ENCODE measurements at regions not wholly inside any gene's neighbourhood (a gene's known extent, or its start where the extent isn't known, plus 50 kb on each side); places are given as distances from the start of the nearest gene placed in this dataset.
"Not testable (repeated sequence)": the region's sequence is repeated elsewhere in the genome, so short reads cannot be mapped to it uniquely, and the experiment has no call there.

DNA sequence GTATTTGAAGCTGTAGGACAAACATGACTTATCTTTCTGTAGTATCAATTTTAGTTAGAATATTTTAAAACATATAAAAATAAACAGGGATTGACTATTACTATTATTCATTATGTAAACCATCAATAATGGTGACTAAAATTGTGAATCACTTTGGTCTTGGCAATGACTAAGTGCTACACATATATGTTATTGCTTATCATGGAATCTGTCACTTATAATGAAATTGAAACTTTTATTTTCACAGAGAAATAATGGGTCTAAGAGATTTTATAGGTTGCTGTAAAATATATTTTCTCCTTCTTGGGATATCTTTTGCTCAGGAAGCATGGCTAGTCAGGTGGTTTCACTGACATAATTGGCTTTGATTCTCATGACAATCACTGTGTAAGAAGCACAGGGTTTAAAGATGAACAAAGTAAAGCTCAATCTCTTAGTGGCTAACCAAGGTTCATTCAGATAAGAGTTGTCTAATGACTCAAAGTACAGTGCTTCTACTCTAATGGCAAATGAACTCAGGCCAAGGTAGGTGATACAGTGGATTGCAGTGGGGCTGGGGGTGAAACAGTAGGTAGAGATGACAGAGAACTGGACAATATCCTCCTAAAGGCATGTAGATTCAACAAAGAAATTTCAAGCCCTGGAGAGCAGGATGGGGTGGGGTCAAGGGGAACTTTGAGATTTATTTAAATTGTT, 98.6 kb upstream of the FANCL start:
- DNase-seq (ENCODE audit: low read depth): no peak
- TF ChIP-seq, protein P1, sequence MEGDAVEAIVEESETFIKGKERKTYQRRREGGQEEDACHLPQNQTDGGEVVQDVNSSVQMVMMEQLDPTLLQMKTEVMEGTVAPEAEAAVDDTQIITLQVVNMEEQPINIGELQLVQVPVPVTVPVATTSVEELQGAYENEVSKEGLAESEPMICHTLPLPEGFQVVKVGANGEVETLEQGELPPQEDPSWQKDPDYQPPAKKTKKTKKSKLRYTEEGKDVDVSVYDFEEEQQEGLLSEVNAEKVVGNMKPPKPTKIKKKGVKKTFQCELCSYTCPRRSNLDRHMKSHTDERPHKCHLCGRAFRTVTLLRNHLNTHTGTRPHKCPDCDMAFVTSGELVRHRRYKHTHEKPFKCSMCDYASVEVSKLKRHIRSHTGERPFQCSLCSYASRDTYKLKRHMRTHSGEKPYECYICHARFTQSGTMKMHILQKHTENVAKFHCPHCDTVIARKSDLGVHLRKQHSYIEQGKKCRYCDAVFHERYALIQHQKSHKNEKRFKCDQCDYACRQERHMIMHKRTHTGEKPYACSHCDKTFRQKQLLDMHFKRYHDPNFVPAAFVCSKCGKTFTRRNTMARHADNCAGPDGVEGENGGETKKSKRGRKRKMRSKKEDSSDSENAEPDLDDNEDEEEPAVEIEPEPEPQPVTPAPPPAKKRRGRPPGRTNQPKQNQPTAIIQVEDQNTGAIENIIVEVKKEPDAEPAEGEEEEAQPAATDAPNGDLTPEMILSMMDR (IDR thresholded peaks at IDR 0.05; ENCODE audit: low read depth, low read length, missing control alignments): no peak
- no peak overlapping the region for H3K4me3 ChIP-seq (ENCODE audit: low read depth, low read length)

DNA sequence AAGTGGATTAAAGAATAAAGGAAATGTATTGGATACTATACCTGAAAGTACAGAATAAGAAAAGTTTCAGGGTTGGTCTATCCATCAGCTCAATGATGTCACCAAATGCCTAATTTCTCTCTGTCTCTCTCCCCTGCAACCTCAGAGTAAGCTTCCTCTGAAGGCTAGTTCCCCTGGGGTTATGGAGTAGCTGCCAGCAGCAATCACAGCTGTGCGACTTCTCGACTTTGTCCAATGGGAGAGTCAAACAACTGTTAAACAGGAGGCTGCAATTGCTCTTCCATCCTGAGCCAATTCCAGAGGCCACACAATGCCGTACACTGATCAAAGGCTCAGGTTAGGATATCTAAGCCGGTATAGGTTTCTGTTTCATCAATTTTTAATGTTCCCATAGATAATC, 95.3 kb upstream of the FANCL start:
- TF ChIP-seq, protein P1 (IDR thresholded peaks at IDR 0.05; ENCODE audit: low read depth, low read length, missing control alignments): no peak
- H3K4me3 ChIP-seq (ENCODE audit: low read depth, low read length): no peak overlapping the region
- DNase-seq (ENCODE audit: low read depth): no peak

DNA sequence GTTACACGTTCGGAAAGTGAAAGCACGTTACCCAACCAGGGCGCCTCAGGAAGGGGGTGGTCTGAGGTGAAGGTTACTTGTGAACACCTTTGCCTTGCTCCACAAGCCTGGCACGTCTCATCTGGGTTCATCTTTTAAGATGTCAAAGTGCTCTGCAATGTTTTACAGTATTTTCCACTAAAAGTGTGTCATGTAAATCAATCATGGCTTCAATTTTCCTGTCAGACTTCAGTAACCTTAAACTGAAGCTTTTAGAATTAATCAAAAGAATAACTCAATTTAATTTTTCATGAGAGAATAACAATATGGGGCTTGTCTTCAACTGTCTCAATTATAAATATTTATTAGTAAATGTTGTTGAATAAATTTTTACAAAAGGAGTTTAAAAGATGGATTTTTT, 93.3 kb upstream of the FANCL start:
- DNase-seq (ENCODE audit: low read depth): no peak
- H3K4me3 ChIP-seq (ENCODE audit: low read depth, low read length): no peak overlapping the region

DNA sequence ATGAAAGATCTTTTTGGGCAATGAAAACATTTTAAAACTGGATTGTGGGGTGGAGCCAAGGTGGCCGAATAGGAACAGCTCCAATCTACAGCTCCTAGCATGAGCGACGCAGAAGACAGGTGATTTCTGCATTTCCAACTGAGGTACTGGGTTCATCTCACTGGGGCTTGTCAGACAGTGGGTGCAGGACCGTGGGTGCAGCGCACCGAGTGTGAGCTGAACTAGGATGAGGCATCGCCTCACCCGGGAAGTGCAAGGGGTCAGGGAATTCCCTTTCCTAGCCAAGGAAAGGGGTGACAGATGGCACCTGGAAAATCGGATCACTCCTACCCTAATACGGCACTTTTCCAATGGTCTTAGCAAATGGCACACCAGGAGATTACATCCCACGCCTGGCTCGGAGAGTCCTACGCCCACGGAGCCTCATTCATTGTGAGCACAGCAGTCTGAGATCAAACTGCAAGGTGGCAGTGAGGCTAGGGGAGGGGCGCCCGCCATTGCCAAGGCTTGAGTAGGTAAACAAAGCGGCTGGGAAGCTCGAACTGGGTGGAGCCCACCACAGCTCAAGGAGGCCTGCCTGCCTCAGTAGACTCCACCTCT, 84.3 kb upstream of the FANCL start:
- DNase-seq (ENCODE audit: low read depth); H3K4me3 ChIP-seq (ENCODE audit: low read depth, low read length): not testable (repeated sequence)

More for the DNA sequence above, 93.3 kb upstream of the FANCL start:
- TF ChIP-seq, protein P1 (IDR thresholded peaks at IDR 0.05; ENCODE audit: low read depth, low read length, missing control alignments): no peak

DNA sequence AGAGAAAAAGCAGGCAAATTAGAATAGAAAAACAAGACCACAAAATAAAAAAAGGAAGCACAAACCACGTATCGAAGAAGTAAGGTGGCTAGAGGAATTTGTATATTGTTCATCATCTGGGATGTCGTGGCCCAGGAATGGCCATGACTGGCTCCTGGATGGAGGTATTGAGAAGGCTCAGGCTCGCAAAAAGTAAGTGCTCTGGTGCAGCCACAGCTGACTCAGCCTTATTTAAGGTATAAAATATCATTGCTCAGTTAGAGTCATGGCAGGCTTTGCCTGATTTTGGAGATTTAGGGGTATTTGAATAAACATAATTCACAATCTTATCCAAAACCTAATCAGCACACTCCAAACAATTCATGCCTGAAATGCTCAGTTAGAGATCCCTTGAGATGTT, 78.4 kb upstream of the FANCL start:
- TF ChIP-seq, protein P1 (IDR thresholded peaks at IDR 0.05; ENCODE audit: low read depth, low read length, missing control alignments): no peak
- H3K4me3 ChIP-seq (ENCODE audit: low read depth, low read length): no peak overlapping the region
- no peak for DNase-seq (ENCODE audit: low read depth)

DNA sequence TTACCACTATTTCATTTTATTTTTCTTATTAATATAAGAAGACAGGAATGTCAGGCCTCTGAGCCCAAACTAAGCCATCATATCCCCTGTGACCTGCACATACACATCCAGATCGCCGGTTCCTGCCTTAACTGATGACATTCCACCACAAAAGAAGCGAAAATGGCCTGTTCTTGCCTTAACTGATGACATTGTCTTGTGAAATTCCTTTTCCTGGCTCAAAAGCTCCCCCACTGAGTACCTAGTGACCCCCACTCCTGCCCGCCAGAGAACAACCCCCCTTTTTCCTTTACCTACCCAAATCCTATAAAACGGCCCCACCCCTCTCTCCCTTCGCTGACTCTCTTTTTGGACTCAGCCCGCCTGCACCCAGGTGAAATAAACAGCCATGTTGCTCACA, 77.8 kb upstream of the FANCL start:
- DNase-seq (ENCODE audit: low read depth); H3K4me3 ChIP-seq (ENCODE audit: low read depth, low read length): not testable (repeated sequence)

DNA sequence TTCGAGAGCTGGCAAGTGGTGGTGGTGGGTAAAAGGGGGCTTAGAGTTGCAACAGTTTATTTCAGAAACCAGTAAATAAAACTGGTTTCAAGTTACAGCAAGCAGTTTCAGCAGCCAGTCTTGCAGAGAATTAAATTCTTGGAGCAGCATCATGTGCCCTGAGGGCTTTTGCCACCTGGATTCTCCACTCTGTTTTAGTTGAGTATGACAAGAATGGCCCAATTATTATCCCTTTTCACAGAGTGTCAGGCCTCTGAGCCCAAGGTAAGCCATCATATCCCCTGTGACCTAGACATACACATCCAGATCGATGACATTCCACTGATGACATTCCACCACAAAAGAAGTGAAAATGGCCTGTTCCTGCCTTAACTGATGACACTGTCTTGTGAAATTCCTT, 72.8 kb upstream of the FANCL start:
- TF ChIP-seq, protein P1 (IDR thresholded peaks at IDR 0.05; ENCODE audit: low read depth, low read length, missing control alignments): no peak
- DNase-seq (ENCODE audit: low read depth): no peak
- no peak overlapping the region for H3K4me3 ChIP-seq (ENCODE audit: low read depth, low read length)

DNA sequence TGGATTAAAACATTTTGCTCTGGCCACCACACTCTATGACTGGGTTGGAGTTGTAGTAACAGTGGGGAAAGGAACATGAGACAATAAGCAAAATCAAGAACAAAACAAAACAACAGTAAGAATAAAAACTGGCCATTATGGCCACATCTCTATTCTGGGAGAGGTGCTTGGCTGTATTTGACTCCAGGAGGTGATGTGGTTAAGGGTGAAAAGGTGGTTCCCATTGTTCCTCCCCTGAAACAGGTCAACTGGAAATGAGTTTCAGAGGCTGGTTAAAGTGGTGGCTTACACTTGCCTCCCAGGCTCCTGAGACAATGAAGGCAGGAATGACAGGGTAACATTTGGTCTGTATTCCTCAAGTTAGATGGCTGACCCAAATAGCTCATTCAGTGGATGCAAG, 67.3 kb upstream of the FANCL start:
- H3K4me3 ChIP-seq (ENCODE audit: low read depth, low read length): no peak overlapping the region
- no peak for DNase-seq (ENCODE audit: low read depth)
- TF ChIP-seq, protein P1 (IDR thresholded peaks at IDR 0.05; ENCODE audit: low read depth, low read length, missing control alignments): no peak
